ENCODE measurements at regions not wholly inside any gene's neighbourhood (a gene's known extent, or its start where the extent isn't known, plus 50 kb on each side); places are given as distances from the start of the nearest gene placed in this dataset.
"Not testable (repeated sequence)": the region's sequence is repeated elsewhere in the genome, so short reads cannot be mapped to it uniquely, and the experiment has no call there.

- no peak for DNase-seq
Observed at GRCh38 chr10:22824520-22824919, 103.3 kb upstream of the ARMC3 start.

- no peak for DNase-seq
Observed at GRCh38 chr10:22823109-22823508, 104.7 kb upstream of the ARMC3 start.

GRCh38 chr10:22821921-22822320 is 105.9 kb upstream of the ARMC3 start:
- DNase-seq, result not testable (repeated sequence)

GRCh38 chr10:22821501-22821900 is 106.4 kb upstream of the ARMC3 start:
- DNase-seq, result no peak

- no peak for DNase-seq
Observed at GRCh38 chr10:22816298-22816653, 101.9 kb upstream of the PIP4K2A start.

GRCh38 chr10:22810643-22811465 is 96.5 kb upstream of the PIP4K2A start:
- no peak for DNase-seq

GRCh38 chr10:22807238-22807637 is 92.9 kb upstream of the PIP4K2A start:
- DNase-seq, result no peak

- DNase-seq, result no peak
Observed at GRCh38 chr10:22805304-22805703, 90.9 kb upstream of the PIP4K2A start.

GRCh38 chr10:22803261-22803885 is 89.0 kb upstream of the PIP4K2A start:
- no peak for DNase-seq

GRCh38 chr10:22801785-22802184 is 87.4 kb upstream of the PIP4K2A start:
- no peak for DNase-seq

GRCh38 chr10:22797796-22798195 is 83.4 kb upstream of the PIP4K2A start:
- DNase-seq, result not testable (repeated sequence)

- no peak for DNase-seq
Observed at GRCh38 chr10:22795546-22795945, 81.2 kb upstream of the PIP4K2A start.

- no peak for DNase-seq
Observed at GRCh38 chr10:22792161-22792560, 77.8 kb upstream of the PIP4K2A start.

- no peak for DNase-seq
Observed at GRCh38 chr10:22791665-22792064, 77.3 kb upstream of the PIP4K2A start.

GRCh38 chr10:22784668-22785067 is 70.3 kb upstream of the PIP4K2A start:
- no peak for DNase-seq

- DNase-seq, result no peak
Observed at GRCh38 chr10:22783807-22784206, 69.4 kb upstream of the PIP4K2A start.

- no peak for DNase-seq
Observed at GRCh38 chr10:22780474-22780885, 66.1 kb upstream of the PIP4K2A start.

- no peak for DNase-seq
Observed at GRCh38 chr10:22779331-22780019, 65.1 kb upstream of the PIP4K2A start.

- no peak for DNase-seq
Observed at GRCh38 chr10:22774102-22774501, 59.7 kb upstream of the PIP4K2A start.

- DNase-seq, result not testable (repeated sequence)
Observed at GRCh38 chr10:22771631-22772030, 57.3 kb upstream of the PIP4K2A start.

GRCh38 chr10:22770270-22770669 is 55.9 kb upstream of the PIP4K2A start:
- DNase-seq, result no peak

- no peak for DNase-seq
Observed at GRCh38 chr10:22767859-22768258, 53.5 kb upstream of the PIP4K2A start.

- DNase-seq, result no peak
Observed at GRCh38 chr10:22766693-22767092, 52.3 kb upstream of the PIP4K2A start.
